ENCODE measurements at regions not wholly inside any gene's neighbourhood (a gene's known extent, or its start where the extent isn't known, plus 50 kb on each side); places are given as distances from the start of the nearest gene placed in this dataset.

DNA sequence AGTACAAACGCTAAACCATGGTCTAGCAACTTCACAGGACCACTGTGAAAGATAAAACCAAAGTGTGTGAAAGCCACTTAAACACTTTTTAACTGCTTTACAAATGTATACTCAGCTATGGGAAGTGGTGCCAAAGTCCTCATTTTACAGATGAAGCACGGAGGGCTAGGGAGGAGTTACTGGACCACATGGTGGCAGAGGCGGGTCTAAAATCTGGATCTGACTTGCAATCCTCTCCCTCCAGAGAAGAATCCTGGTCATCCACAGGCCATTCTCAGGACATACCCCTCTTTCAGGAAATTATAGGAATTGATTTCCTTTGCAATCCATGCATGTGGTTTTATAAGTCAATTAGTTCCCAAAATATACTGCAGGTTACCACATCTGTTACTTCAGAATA, 84.6 kb upstream of the GYPC start:
- ChIA-PET CTCF (no interaction called here), POLR2A (ENCODE audit: unreplicated experiment) (no interaction called here)
- H3K4me1 ChIP-seq (replicated peaks; ENCODE audit: insufficient read depth): no peaks in the 10 kb centered on the region
- no peaks in the 10 kb centered on the region for H3K9me2 ChIP-seq (ENCODE audit: insufficient read depth)
- H3K79me2 ChIP-seq (ENCODE audit: low read depth): no peaks in the 10 kb centered on the region
- no TSS peak for BruUV-seq (replicated peaks)
- H3K9me3 ChIP-seq (ENCODE audit: insufficient read depth, low read depth): no peaks in the 10 kb centered on the region
- H3K4me2 ChIP-seq: no peak overlapping the region
- no peak overlapping the region for H3K4me3 ChIP-seq
- no peak for DNase-seq
- no peaks in the 10 kb centered on the region for H3K36me3 ChIP-seq (ENCODE audit: low read depth)
- peaks cover 11% of the 10 kb centered on the region for H3K27me3 ChIP-seq (ENCODE audit: insufficient read depth, low read depth)
- no peak overlapping the region for H2AFZ ChIP-seq
- H4K20me1 ChIP-seq (ENCODE audit: insufficient read depth): no peaks in the 10 kb centered on the region
- no peak for TF ChIP-seq EZH2 (IDR thresholded peaks at IDR 0.05; ENCODE audit: low read depth)
- TF ChIP-seq, protein P1, sequence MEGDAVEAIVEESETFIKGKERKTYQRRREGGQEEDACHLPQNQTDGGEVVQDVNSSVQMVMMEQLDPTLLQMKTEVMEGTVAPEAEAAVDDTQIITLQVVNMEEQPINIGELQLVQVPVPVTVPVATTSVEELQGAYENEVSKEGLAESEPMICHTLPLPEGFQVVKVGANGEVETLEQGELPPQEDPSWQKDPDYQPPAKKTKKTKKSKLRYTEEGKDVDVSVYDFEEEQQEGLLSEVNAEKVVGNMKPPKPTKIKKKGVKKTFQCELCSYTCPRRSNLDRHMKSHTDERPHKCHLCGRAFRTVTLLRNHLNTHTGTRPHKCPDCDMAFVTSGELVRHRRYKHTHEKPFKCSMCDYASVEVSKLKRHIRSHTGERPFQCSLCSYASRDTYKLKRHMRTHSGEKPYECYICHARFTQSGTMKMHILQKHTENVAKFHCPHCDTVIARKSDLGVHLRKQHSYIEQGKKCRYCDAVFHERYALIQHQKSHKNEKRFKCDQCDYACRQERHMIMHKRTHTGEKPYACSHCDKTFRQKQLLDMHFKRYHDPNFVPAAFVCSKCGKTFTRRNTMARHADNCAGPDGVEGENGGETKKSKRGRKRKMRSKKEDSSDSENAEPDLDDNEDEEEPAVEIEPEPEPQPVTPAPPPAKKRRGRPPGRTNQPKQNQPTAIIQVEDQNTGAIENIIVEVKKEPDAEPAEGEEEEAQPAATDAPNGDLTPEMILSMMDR (conservative IDR thresholded peaks at IDR 0.05): no peak
- intact Hi-C loops (cut with micrococcal nuclease; ENCODE audit: unreplicated experiment): no loop called here
- H3F3A ChIP-seq (ENCODE audit: insufficient read depth, low read depth): no peaks in the 10 kb centered on the region
- no peak overlapping the region for H3K27ac ChIP-seq

DNA sequence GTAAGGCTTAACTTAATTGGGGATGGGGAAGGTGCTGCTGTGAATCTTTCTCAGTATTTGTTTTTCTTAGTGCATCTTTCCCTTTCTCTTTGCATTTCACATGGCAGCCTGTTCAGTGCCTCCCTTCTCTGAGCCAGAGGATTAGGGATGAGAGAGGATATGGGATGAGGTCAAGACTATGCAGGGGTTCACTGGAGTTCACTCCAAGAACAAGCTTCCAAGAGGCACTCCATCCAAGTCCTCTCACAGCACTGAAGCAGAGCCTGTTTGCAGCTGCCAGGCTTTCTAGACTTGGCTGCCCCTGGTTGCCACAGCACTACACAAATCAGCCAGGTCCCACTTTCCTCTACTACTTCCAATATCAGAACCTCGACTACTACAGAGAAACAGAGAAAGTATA, 80.3 kb upstream of the GYPC start:
- intact Hi-C loops (cut with micrococcal nuclease; ENCODE audit: unreplicated experiment): no loop called here
- Histone ChIP-seq H3K4me2 (no peak overlapping the region), H3K4me1 (replicated peaks; ENCODE audit: insufficient read depth) (no peaks in the 10 kb centered on the region), H3K79me2 (ENCODE audit: low read depth) (no peaks in the 10 kb centered on the region), H3K36me3 (ENCODE audit: low read depth) (no peaks in the 10 kb centered on the region), H3K27me3 (ENCODE audit: insufficient read depth, low read depth) (peaks cover 11% of the 10 kb centered on the region), H3K27ac (no peak overlapping the region), H3K4me3 (no peak overlapping the region), H3F3A (ENCODE audit: insufficient read depth, low read depth) (no peaks in the 10 kb centered on the region), H3K9me2 (ENCODE audit: insufficient read depth) (no peaks in the 10 kb centered on the region), H2AFZ (no peak overlapping the region), H4K20me1 (ENCODE audit: insufficient read depth) (no peaks in the 10 kb centered on the region), H3K9me3 (ENCODE audit: insufficient read depth, low read depth) (no peaks in the 10 kb centered on the region)
- ChIA-PET POLR2A (ENCODE audit: unreplicated experiment) (no interaction called here), CTCF (no interaction called here)
- TF ChIP-seq, protein P1 (conservative IDR thresholded peaks at IDR 0.05): no peak
- no peak for TF ChIP-seq EZH2 (IDR thresholded peaks at IDR 0.05; ENCODE audit: low read depth)
- no TSS peak for BruUV-seq (replicated peaks)
- no peak for DNase-seq

DNA sequence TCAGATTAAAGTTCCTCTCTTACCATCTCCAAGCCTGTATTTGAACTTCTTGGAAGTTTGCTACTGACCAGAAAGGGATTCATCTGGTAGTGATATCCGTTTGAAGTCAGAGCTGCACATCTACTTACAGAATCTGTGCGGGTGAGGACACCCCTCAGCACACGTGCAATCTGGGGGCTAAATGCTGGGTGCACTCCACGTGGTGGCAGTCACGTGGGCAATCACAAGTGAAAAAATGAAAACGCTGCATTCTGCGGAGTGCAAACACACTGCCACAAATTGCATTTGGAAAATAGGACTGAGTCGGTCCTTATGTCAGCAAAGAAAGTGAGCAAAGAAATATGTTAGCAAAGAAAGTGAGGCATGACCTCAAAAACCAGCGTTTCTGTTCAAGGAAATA, 76.1 kb upstream of the GYPC start:
- no peak overlapping the region for H3K4me2 ChIP-seq
- H3K9me3 ChIP-seq (ENCODE audit: insufficient read depth, low read depth): no peaks in the 10 kb centered on the region
- no peaks in the 10 kb centered on the region for H3K79me2 ChIP-seq (ENCODE audit: low read depth)
- intact Hi-C loops (cut with micrococcal nuclease; ENCODE audit: unreplicated experiment): no loop called here
- H3K27me3 ChIP-seq (ENCODE audit: insufficient read depth, low read depth): no peaks in the 10 kb centered on the region
- no peaks in the 10 kb centered on the region for H3K36me3 ChIP-seq (ENCODE audit: low read depth)
- no peak overlapping the region for H3K4me3 ChIP-seq
- no peak for DNase-seq
- H2AFZ ChIP-seq: no peak overlapping the region
- no TSS peak for BruUV-seq (replicated peaks)
- H4K20me1 ChIP-seq (ENCODE audit: insufficient read depth): no peaks in the 10 kb centered on the region
- H3K4me1 ChIP-seq (replicated peaks; ENCODE audit: insufficient read depth): no peaks in the 10 kb centered on the region
- POLR2A ChIA-PET (ENCODE audit: unreplicated experiment): no interaction called here
- no peak for TF ChIP-seq EZH2 (IDR thresholded peaks at IDR 0.05; ENCODE audit: low read depth)
- TF ChIP-seq, protein P1 (conservative IDR thresholded peaks at IDR 0.05): no peak
- no peak overlapping the region for H3K27ac ChIP-seq
- CTCF ChIA-PET: no interaction called here
- H3F3A ChIP-seq (ENCODE audit: insufficient read depth, low read depth): no peaks in the 10 kb centered on the region
- H3K9me2 ChIP-seq (ENCODE audit: insufficient read depth): no peaks in the 10 kb centered on the region

All from PC-9 (cell line).